ENCODE measurements at regions not wholly inside any gene's neighbourhood (a gene's known extent, or its start where the extent isn't known, plus 50 kb on each side); places are given as distances from the start of the nearest gene placed in this dataset.
"Not testable (repeated sequence)": the region's sequence is repeated elsewhere in the genome, so short reads cannot be mapped to it uniquely, and the experiment has no call there.

DNA sequence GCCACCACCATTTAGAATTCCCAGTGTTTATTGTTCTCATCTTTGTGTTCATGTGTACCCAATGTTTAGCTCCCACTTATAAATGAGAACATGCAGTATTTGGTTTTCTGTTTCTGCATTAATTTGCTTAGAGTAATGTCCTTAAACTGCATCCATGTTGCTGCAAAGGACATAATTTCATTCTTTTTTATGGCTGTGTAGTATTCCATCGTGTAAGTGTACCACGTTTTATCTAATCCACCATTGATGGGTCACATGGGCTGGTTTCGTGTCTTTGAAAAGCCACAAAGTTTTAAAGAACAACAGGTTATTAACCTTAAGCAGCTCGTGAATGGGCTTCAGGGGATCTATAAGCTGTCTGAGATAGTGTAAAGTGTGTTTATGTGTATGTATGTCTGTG is 125.2 kb upstream of the CDIN1 start:
- POLR2A ChIA-PET (ENCODE audit: unreplicated experiment); H3K9me1 ChIP-seq (ENCODE audit: insufficient read depth, low read length); H4K8ac ChIP-seq (ENCODE audit: low read depth in 2 of 2, low read length in 2 of 2); H3K9me3 ChIP-seq (ENCODE audit: control insufficient read depth, insufficient read depth, low read length); ATAC-seq (ENCODE audit: low read depth); H3K4me3 ChIP-seq (ENCODE audit: insufficient read depth, low read depth, low read length); H3K79me1 ChIP-seq (ENCODE audit: low read depth in 1 of 2, low read length in 2 of 2); BruUV-seq (replicated peaks); H2AK5ac ChIP-seq (ENCODE audit: low read depth, low read length); H3K27ac ChIP-seq (ENCODE audit: insufficient read depth, low read length); H2AK9ac ChIP-seq (replicated peaks; ENCODE audit: low read depth, low read length, poor library complexity); H2BK5ac ChIP-seq (ENCODE audit: low read depth, low read length, poor library complexity, severe bottlenecking); H3K14ac ChIP-seq (replicated peaks; ENCODE audit: low read depth, low read length); H3K18ac ChIP-seq (ENCODE audit: low read depth, low read length); dilution Hi-C loops (cut with HindIII; ENCODE audit: low sequenced_read_pairs, unreplicated experiment); H3K56ac ChIP-seq (ENCODE audit: extremely low read depth, insufficient read depth, low read length); H3K27me3 ChIP-seq (ENCODE audit: control insufficient read depth, insufficient read depth, low read length); H2BK20ac ChIP-seq (ENCODE audit: low read depth, low read length); CTCF ChIA-PET; H3K9ac ChIP-seq (ENCODE audit: low read depth, low read length); DNase-seq; H3K4me1 ChIP-seq (ENCODE audit: control insufficient read depth, insufficient read depth, low read length); H3K36me3 ChIP-seq (ENCODE audit: control insufficient read depth, insufficient read depth, low read length); H4K91ac ChIP-seq (ENCODE audit: insufficient read depth, low read depth, low read length); H4K20me1 ChIP-seq (ENCODE audit: insufficient read depth, low read length); H4K5ac ChIP-seq (ENCODE audit: low read depth, low read length); in situ Hi-C loops (cut with MboI; ENCODE audit: low sequenced_read_pairs); H3K4ac ChIP-seq (ENCODE audit: low read depth, low read length); H2AFZ ChIP-seq (replicated peaks; ENCODE audit: low read length, poor library complexity); intact Hi-C loops (cut with micrococcal nuclease); H2BK120ac ChIP-seq (ENCODE audit: low read depth, low read length); H2BK15ac ChIP-seq (ENCODE audit: low read depth, low read length); H3K4me2 ChIP-seq (ENCODE audit: low read depth, low read length); H3K23ac ChIP-seq (ENCODE audit: low read depth, low read length): not testable (repeated sequence)
- WGBS, 2 experiments (ENCODE audit: extremely low coverage in 2 of 2, insufficient read length in 1 of 2), result 80% methylated on average over 2 of the region's 4 CpGs; no CpG with 5 or more reads in 1 of the 2 experiments

All from IMR-90 (cell line).